Thymus (tissue), 11 donors: ENCODE measurements at regions not wholly inside any gene's neighbourhood (a gene's known extent, or its start where the extent isn't known, plus 50 kb on each side); places are given as distances from the start of the nearest gene placed in this dataset.

Experiments
- DNase-seq, 9 donors: peaks; one replicate each; pipeline ENCODE4 v3.0.0-alpha.2; 2013; ENCODE audit warnings: low spot score in 9 of 9, low read depth in 6 of 9, missing footprints in 1 of 9
- H3K27ac ChIP-seq, 2 donors: one replicate each; pipeline ENCODE4 v1.5.1; 2013; ENCODE audit warnings: control low read depth in 1 of 2, low read depth in 1 of 2, low read length in 1 of 2, mild to moderate bottlenecking in 1 of 2, moderate library complexity in 1 of 2
- H3K27me3 ChIP-seq, 2 donors: one replicate each; pipeline ENCODE4 v1.5.1; 2013; ENCODE audit warnings: low read length in 1 of 2; ENCODE audit not compliant: control insufficient read depth in 2 of 2, insufficient read depth in 1 of 2
- H3K36me3 ChIP-seq, 2 donors: one replicate each; pipeline ENCODE4 v1.5.1; 2013; ENCODE audit warnings: low read length in 1 of 2, mild to moderate bottlenecking in 1 of 2, moderate library complexity in 1 of 2; ENCODE audit not compliant: control insufficient read depth in 2 of 2, insufficient read depth in 2 of 2
- H3K4me1 ChIP-seq, 2 donors: one replicate each; pipeline ENCODE4 v1.5.1; 2013; ENCODE audit warnings: low read length in 2 of 2; ENCODE audit not compliant: control insufficient read depth in 2 of 2, insufficient read depth in 2 of 2
- H3K4me3 ChIP-seq, 2 donors: one replicate each; pipeline ENCODE4 v1.5.1; 2013; ENCODE audit warnings: low read length in 2 of 2, control low read depth in 1 of 2, mild to moderate bottlenecking in 1 of 2
- H3K9me3 ChIP-seq, 2 donors: one replicate each; pipeline ENCODE4 v1.5.1; 2013; ENCODE audit warnings: low read length in 1 of 2, mild to moderate bottlenecking in 1 of 2; ENCODE audit not compliant: control insufficient read depth in 2 of 2, insufficient read depth in 1 of 2
- WGBS: extraction: QIAGEN DNeasy Blood & Tissue Kit; methylation state at CpG from one replicate; pipeline ENCODE4 v1.1.7; 2013; 5-methylcytosine and 5-hydroxymethylcytosine counted together
- donor health status: healthy.

GRCh38 chr9:26358836-26359235, 533.8 kb downstream of the CAAP1 start:
- no peaks in the 10 kb centered on the region for H3K9me3 ChIP-seq
- no peak overlapping the region for H3K27ac ChIP-seq
- DNase-seq = no peak
- H3K4me3 ChIP-seq = no peak overlapping the region
- H3K27me3 ChIP-seq = no peaks in the 10 kb centered on the region
- no peaks in the 10 kb centered on the region for H3K4me1 ChIP-seq
- no peaks in the 10 kb centered on the region for H3K36me3 ChIP-seq

GRCh38 chr9:26357803-26358344, 534.7 kb downstream of the CAAP1 start:
- 87% methylated on average over 3 of the region's 3 CpGs for WGBS
- Histone ChIP-seq H3K4me1 (no peaks in the 10 kb centered on the region), H3K9me3 (no peaks in the 10 kb centered on the region), H3K27ac (no peak overlapping the region), H3K4me3 (no peak overlapping the region), H3K36me3 (no peaks in the 10 kb centered on the region), H3K27me3 (no peaks in the 10 kb centered on the region)
- DNase-seq = no peak

GRCh38 chr9:26356491-26356890, 536.1 kb downstream of the CAAP1 start:
- Histone ChIP-seq H3K27me3 (no peaks in the 10 kb centered on the region), H3K9me3 (no peaks in the 10 kb centered on the region), H3K4me3 (no peak overlapping the region), H3K4me1 (no peaks in the 10 kb centered on the region), H3K27ac (no peak overlapping the region), H3K36me3 (no peaks in the 10 kb centered on the region)
- WGBS = 66% methylated on average over 2 of the region's 2 CpGs
- DNase-seq = no peak

GRCh38 chr9:26346942-26347477, 545.6 kb downstream of the CAAP1 start:
- Histone ChIP-seq H3K4me1 (no peaks in the 10 kb centered on the region), H3K27ac (no peak overlapping the region), H3K4me3 (no peak overlapping the region), H3K36me3 (no peaks in the 10 kb centered on the region), H3K9me3 (no peaks in the 10 kb centered on the region), H3K27me3 (no peaks in the 10 kb centered on the region)
- DNase-seq = no peak
- 90% methylated on average over 8 of the region's 8 CpGs for WGBS

- no peak overlapping the region for H3K4me3 ChIP-seq
- H3K27ac ChIP-seq = no peak overlapping the region
- H3K9me3 ChIP-seq = no peaks in the 10 kb centered on the region
- no peaks in the 10 kb centered on the region for H3K4me1 ChIP-seq
- WGBS = 87% methylated on average over 1 of the region's 1 CpG
- no peak for DNase-seq
- no peaks in the 10 kb centered on the region for H3K27me3 ChIP-seq
- no peaks in the 10 kb centered on the region for H3K36me3 ChIP-seq
Measured at GRCh38 chr9:26341545-26341944, 551.1 kb downstream of the CAAP1 start.

- Histone ChIP-seq H3K4me1 (no peaks in the 10 kb centered on the region), H3K27ac (no peak overlapping the region), H3K27me3 (no peaks in the 10 kb centered on the region), H3K9me3 (no peaks in the 10 kb centered on the region), H3K36me3 (no peaks in the 10 kb centered on the region), H3K4me3 (no peak overlapping the region)
- no peak for DNase-seq
- WGBS = 91% methylated on average over 5 of the region's 5 CpGs
Measured at GRCh38 chr9:26339796-26340195, 552.8 kb downstream of the CAAP1 start.

GRCh38 chr9:26335116-26335515, 557.5 kb downstream of the CAAP1 start:
- Histone ChIP-seq H3K4me3 (no peak overlapping the region), H3K27ac (no peak overlapping the region), H3K9me3 (no peaks in the 10 kb centered on the region), H3K36me3 (no peaks in the 10 kb centered on the region), H3K4me1 (no peaks in the 10 kb centered on the region), H3K27me3 (no peaks in the 10 kb centered on the region)
- WGBS = 93% methylated on average over 2 of the region's 2 CpGs
- no peak for DNase-seq

- Histone ChIP-seq H3K4me3 (no peak overlapping the region), H3K4me1 (no peaks in the 10 kb centered on the region), H3K36me3 (no peaks in the 10 kb centered on the region), H3K9me3 (no peaks in the 10 kb centered on the region), H3K27me3 (no peaks in the 10 kb centered on the region), H3K27ac (no peak overlapping the region)
- 92% methylated on average over 4 of the region's 4 CpGs for WGBS
- no peak for DNase-seq
Measured at GRCh38 chr9:26334706-26335105, 557.9 kb downstream of the CAAP1 start.

GRCh38 chr9:26331223-26331622, 561.4 kb downstream of the CAAP1 start:
- 95% methylated on average over 3 of the region's 3 CpGs for WGBS
- H3K36me3 ChIP-seq = no peaks in the 10 kb centered on the region
- no peaks in the 10 kb centered on the region for H3K9me3 ChIP-seq
- no peak for DNase-seq
- H3K27me3 ChIP-seq = no peaks in the 10 kb centered on the region
- H3K4me3 ChIP-seq = no peak overlapping the region
- H3K27ac ChIP-seq = no peak overlapping the region
- H3K4me1 ChIP-seq = no peaks in the 10 kb centered on the region

- no peaks in the 10 kb centered on the region for H3K36me3 ChIP-seq
- no peak overlapping the region for H3K27ac ChIP-seq
- no peaks in the 10 kb centered on the region for H3K27me3 ChIP-seq
- no peaks in the 10 kb centered on the region for H3K9me3 ChIP-seq
- WGBS = 90% methylated on average over 3 of the region's 3 CpGs
- no peaks in the 10 kb centered on the region for H3K4me1 ChIP-seq
- no peak for DNase-seq
- H3K4me3 ChIP-seq = no peak overlapping the region
Measured at GRCh38 chr9:26329974-26330373, 562.6 kb downstream of the CAAP1 start.
